HG03066 (cell line): ENCODE measurements at regions not wholly inside any gene's neighbourhood (a gene's known extent, or its start where the extent isn't known, plus 50 kb on each side); places are given as distances from the start of the nearest gene placed in this dataset.

ENCODE experiments used
- ATAC-seq: cut with Tn5 transposase; IDR thresholded peaks from one replicate; pipeline ENCODE4 v1.9.1; 2021; ENCODE audit warnings: low read depth; ENCODE audit not compliant: unreplicated experiment

GRCh38 chrX:69110116-69110530 is 55.1 kb downstream of the PJA1 start:
- no peak for ATAC-seq

DNA sequence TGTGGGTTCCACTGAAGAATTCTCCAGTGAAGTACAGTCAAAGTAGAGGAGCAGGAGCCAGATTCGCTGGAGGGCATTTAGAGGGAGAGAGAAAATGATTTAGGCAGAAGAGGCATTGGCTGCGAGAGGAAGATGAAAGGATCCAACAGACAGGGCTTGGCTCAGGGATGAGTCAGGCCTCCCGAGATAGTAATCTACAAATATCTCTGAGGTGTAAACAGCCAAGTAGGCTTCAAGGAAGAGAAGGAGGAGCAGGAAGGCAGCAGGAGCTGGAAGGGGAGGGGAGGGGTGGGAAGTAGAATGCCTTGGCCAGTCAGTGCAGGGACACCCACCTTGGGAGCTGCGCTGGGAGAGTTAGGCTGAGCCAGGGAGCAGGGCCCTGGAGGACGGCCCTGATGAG is 55.5 kb downstream of the PJA1 start:
- no peak for ATAC-seq

DNA sequence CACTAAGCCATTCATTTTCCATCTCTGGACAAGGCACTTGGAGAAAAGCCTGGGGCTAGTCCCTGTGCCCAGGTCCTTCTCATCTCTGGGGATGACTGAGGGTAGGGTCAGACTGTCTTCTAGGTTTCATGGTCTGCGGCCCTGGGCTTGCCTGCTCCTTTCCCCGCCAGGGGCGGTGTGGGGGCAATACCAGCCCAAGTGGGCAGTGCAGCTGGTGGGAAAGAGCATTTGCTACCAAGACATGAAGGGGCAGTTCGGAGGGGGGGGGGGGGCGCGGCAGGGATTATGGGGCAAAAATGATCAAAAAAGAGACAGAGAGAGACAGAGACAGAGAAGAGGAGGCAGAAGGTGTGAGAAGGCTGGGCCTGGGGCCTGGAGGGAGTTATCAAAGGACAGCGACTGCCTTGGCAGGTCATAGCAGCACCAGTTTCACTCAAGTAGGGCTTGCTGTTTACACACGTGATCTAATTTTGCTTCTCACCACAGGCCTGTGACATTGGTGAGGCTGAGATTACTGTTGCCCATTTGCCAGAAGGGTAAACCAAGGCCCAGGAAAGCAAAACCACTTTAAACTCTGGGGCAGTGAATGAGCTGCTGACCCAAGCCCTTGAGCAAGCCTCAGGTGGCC is 56.1 kb downstream of the PJA1 start:
- no peak for ATAC-seq

DNA sequence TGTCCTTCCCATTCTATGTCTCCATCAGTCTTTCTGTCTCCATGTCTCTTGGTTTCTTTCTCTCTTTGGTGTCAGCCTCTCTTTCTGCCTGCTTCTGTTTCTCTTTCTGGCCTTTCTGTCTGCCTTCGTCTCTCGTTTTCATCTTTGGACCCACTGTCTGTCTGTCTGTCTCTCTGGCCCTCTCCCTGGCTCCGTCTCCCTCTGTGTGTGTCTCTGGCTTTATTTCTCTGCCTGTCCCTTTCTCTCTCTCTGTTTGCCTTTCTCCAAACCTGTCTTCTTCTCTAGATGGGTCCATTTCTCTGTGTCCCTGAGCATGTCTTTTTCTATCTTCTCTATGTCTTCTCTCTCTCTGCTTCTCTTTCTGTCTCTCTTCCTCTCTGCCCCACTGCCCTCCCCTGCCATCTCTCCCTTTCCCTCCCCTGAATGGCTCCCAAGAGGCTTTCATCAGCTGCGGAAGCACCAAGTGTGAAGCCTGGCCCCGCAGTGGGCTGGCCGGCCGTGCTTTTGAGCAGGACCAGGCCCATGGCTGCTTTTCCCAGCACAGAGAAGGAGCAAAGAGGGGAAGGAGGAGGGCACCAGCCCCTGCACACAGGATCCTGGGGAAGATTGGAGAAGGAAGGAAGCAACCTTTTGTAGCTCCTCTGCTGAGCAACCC is 57.4 kb downstream of the PJA1 start:
- ATAC-seq: no peak

DNA sequence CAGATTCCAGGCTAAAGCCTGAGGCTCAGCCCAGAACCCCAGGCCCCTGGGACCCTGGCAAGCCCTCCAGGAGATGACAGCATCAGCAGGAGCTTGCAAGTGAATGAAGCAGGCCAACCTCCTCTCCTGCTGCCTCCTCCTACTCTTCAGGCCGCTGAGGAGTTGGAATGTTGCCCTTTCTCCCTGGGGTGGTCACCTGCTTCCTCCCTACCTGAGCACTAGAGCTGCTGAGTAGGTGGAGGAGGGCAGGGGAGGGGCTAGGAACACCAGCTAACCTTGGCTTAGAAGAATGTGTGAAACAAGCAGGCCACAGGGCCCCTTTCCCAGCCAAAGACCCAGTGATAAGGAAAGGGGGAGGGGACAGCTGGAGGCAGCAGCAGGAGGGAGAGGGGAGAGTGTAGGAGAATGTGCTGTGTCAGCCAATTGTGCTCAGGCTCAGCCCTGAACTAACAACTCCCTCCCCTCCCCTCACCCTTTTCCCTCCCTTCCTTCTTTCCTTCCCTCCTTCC is 58.0 kb downstream of the PJA1 start:
- no peak for ATAC-seq

GRCh38 chrX:69104756-69105434 is 60.4 kb downstream of the PJA1 start:
- ATAC-seq: no peak

DNA sequence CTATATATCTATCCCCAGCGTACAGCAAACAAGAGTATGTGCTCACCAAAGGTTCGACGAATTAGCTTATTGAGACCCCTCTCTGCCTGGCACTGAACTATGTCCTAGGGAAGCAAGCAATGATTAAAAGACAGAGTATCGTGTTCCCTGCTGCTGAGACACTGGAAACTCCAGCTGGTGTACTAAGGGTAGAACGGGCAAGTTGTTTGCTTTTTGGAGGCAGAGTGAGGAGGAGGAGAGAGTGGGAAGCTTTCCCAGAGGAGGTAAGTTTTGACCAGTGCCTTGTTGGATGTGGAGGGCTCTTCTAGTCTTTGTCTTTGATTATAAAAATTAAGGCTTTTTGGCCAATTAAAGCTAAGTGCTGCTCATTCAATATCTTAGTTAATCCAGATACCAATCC is 61.7 kb downstream of the PJA1 start:
- ATAC-seq: no peak

GRCh38 chrX:69102612-69103194 is 62.5 kb downstream of the PJA1 start:
- no peak for ATAC-seq

- ATAC-seq: no peak
Observed at GRCh38 chrX:69101683-69102251, 63.5 kb downstream of the PJA1 start.

DNA sequence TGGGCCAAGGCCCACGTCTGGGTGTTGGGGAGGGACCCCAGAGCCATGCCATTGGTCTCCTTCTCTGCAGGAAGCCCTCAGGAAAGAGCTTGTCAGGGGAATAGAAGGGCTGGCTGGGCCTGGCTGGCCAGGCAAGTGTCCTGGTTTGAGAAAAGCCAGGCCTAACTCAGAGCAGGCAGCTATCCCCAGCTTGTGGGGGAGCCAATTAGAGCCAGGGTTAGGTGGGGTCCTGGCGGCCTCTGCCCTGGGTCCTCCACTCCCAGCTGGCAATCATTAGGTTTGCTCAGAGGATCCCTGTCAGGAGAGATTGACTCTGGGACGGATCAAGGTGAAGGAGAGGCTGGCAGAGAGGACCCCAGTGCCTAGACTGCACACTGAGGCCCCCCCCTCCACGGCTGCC is 64.8 kb downstream of the PJA1 start:
- no peak for ATAC-seq

DNA sequence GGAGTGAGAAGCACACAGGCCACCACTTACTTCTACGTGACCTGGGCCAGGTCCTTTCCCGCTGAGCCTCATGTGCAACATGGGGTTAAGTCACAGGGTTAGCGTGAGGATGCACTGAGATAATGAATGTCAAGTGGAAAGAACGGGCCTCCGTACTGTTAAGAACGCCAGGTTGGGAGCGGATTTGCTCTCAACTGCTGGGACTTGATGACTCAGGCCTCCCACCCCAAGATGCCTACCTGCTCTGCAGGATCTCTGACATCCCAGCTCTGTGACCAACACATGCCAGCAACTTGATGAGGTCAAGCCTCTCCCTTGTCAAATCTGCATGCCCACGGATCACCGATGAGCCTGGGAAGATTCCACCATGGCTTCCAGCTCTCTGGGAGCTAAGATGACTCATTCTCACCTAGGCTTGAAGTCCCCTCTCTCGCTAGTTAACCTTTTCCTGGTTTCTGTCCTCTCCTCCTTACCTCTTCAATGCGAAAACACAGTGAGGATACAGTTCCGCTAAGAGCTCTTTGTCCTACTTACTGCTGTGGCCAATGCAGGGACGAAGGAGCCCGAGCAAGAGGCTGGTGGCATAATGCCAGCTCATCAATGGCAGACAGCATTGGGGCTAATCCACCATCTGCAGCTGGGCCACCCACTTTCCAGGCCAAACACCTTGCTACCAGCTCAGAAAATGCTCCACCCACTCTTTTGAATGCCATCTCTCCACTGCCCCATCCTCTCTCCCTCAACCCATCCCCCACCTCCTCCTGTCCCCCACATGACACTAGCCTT is 67.6 kb downstream of the PJA1 start:
- no peak for ATAC-seq

DNA sequence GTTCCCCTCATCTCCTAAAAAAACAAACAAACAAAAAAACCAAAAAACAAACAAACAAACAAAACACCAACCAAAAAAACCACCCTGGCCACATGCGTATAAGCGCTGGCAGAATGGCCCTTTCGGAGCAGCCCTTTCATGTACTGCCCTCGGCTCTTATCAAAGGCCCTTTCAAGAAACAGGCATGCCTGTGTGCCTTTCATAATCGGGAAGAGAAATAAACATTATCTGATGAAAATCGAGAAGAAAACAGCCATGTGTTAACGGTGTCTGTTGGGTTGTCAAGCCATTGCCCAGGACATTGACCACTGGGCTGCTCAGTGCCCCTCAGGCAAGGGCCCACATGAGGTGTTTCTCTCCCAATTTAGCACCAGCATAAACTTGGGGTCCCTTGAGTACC is 68.3 kb downstream of the PJA1 start:
- no peak for ATAC-seq

DNA sequence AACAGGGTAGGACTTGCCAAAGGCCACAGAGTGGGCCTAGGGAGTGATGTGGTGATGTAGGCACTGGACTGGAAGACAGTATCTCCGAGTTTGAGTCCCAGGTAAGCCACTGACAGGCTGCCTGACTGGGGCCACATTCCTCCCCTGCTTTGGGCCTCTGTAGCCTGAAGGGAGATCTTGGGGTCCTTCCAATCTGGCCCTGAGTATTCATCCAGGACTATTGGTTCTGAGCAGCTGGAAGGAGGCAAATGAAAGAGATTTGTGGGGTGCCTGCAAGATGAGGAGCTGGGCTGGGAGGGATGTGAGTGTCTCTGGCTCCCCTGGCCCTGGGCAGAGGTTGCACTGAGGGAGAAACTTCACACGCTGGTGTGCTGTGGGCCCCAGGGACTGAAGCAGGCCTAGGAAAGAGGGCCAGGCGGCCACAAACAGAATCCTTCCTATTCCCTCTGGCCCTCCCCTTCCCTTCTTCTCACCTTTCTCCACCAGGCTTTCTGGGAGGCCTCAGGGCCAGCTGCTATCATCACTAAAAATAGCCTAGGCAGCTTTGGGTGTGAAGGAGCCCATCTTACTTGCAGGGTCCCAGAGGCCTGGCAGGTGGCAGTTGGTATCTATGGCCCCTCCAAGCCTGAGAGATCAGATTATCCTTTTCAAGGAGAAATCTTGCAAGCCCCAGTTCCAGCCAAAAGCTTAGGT is 70.1 kb downstream of the PJA1 start:
- no peak for ATAC-seq

- ATAC-seq: no peak
Observed at GRCh38 chrX:69093960-69094871, 71.0 kb downstream of the PJA1 start.

DNA sequence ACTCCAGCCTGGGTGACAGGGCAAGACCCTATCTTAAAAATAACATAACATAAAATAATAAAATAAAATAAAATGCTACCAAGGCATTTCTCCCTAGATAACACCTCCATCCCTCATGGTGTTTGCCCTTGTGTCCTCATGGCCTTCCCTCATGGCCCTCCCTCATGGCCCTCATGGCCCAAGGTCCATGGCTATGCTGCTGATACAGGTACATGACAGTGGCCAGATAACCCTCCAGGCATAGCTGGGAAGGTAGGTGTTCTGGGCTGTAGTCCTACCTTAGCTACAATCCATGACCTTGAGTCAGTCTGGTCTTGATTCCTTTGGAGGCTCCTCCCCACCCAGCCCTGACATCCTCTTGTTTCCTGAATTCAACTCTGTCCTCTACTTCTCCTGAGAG is 75.2 kb downstream of the PJA1 start:
- ATAC-seq: no peak

- no peak for ATAC-seq
Observed at GRCh38 chrX:69089203-69089602, 76.0 kb downstream of the PJA1 start.

GRCh38 chrX:69088171-69088938 is 76.9 kb downstream of the PJA1 start:
- no peak for ATAC-seq

GRCh38 chrX:69085826-69086225 is 79.4 kb downstream of the PJA1 start:
- no peak for ATAC-seq
